SK-N-SH (cell line): ENCODE measurements at regions not wholly inside any gene's neighbourhood (a gene's known extent, or its start where the extent isn't known, plus 50 kb on each side); places are given as distances from the start of the nearest gene placed in this dataset.

ENCODE experiments used
- CTCF ChIA-PET: fragments of 300-600, 350-600 bp; formaldehyde crosslinking; extraction: SDS; loops from one replicate; lab custom pipeline; 2021; lab: Yijun Ruan, JAX
- POLR2A ChIA-PET: fragments of 350-600 bp; sonication (Branson Sonifier 250); formaldehyde crosslinking; extraction: SDS; loops from one replicate; lab custom pipeline; 2020; ENCODE audit warnings: antibody characterized with exemption, inconsistent platforms; lab: Yijun Ruan, JAX
- DNase-seq: peaks from one replicate; pipeline ENCODE4 v3.0.0; 2012
- H2AFZ ChIP-seq: fragments of 200-600 bp; sonication (generic); 2 replicates; pipeline ENCODE4 v1.8.1; 2016; ENCODE audit warnings: antibody characterized with exemption, mild to moderate bottlenecking, low read depth
- H3F3A ChIP-seq: fragments of 200-600 bp; sonication (generic); replicated peaks from 2 replicates; pipeline ENCODE3; 2016; ENCODE audit warnings: antibody characterized with exemption, mild to moderate bottlenecking; ENCODE audit not compliant: insufficient read depth
- H3K27ac ChIP-seq, 2 experiments: fragments of 200-500 bp in 1 of 2; fragments of 200-600 bp in 1 of 2; sonication (Bioruptor generic) in 1 of 2; sonication (generic), shearing (Covaris generic) in 1 of 2; 2 replicates each; pipeline versions ENCODE4 v1.5.1 to v1.6.1; 2014 to 2016; ENCODE audit warnings: low read depth in 2 of 2, inconsistent platforms in 1 of 2, low read length in 1 of 2, mild to moderate bottlenecking in 1 of 2, mixed read lengths in 1 of 2
- H3K27me3 ChIP-seq: fragments of 200-600 bp; sonication (generic), shearing (Covaris generic); 2 replicates; pipeline ENCODE4 v1.6.1; 2016; ENCODE audit warnings: mixed run types; ENCODE audit not compliant: insufficient read depth
- H3K36me3 ChIP-seq, 2 experiments: fragments of 200-500 bp in 1 of 2; fragments of 200-600 bp in 1 of 2; sonication (Bioruptor generic) in 1 of 2; sonication (generic) in 1 of 2; replicated peaks in 1 of 2; 2 replicates each; pipeline versions ENCODE3 to v1.5.1; 2014 to 2016; ENCODE audit warnings: low read length in 1 of 2, mild to moderate bottlenecking in 1 of 2; ENCODE audit not compliant: insufficient read depth in 2 of 2, control insufficient read depth in 1 of 2
- H3K4me1 ChIP-seq, 2 experiments: fragments of 200-500 bp in 1 of 2; fragments of 200-600 bp in 1 of 2; sonication (Bioruptor generic) in 1 of 2; sonication (generic), shearing (Covaris generic) in 1 of 2; 2 replicates each; pipeline versions ENCODE4 v1.5.1 to v1.6.1; 2014 to 2016; ENCODE audit warnings: low read depth in 1 of 2, low read length in 1 of 2, mixed run types in 1 of 2; ENCODE audit not compliant: insufficient read depth in 2 of 2, control insufficient read depth in 1 of 2
- H3K4me2 ChIP-seq: fragments of 200-600 bp; sonication (generic), shearing (Covaris generic); 2 replicates; pipeline ENCODE4 v1.6.1; 2017; ENCODE audit warnings: mixed run types
- H3K4me3 ChIP-seq, 2 experiments: fragments of 200-500 bp in 1 of 2; fragments of 200-600 bp in 1 of 2; sonication (Bioruptor generic) in 1 of 2; sonication (generic), shearing (Covaris generic) in 1 of 2; 2 replicates each; pipeline versions ENCODE4 v1.5.1 to v1.8.1; 2014 to 2016; ENCODE audit warnings: low read depth in 2 of 2, inconsistent platforms in 1 of 2, low read length in 1 of 2, mild to moderate bottlenecking in 1 of 2, mixed read lengths in 1 of 2, moderate library complexity in 1 of 2
- H3K79me2 ChIP-seq: fragments of 200-600 bp; sonication (generic); 2 replicates; pipeline ENCODE4 v1.8.1; 2017; ENCODE audit warnings: mild to moderate bottlenecking; ENCODE audit not compliant: insufficient read depth
- H3K9ac ChIP-seq: fragments of 200-600 bp; sonication (generic); 2 replicates; pipeline ENCODE4 v1.6.1; 2017; ENCODE audit warnings: mixed run types
- H3K9me2 ChIP-seq: fragments of 200-600 bp; sonication (generic); 2 replicates; pipeline ENCODE4 v1.6.1; 2017; ENCODE audit warnings: mixed run types
- H3K9me3 ChIP-seq: fragments of 200-600 bp; sonication (generic); 2 replicates; pipeline ENCODE4 v1.6.1; 2017; ENCODE audit warnings: mixed run types, mild to moderate bottlenecking, moderate library complexity
- H4K20me1 ChIP-seq: fragments of 200-600 bp; sonication (generic); 2 replicates; pipeline ENCODE4 v1.6.1; 2017; ENCODE audit warnings: mild to moderate bottlenecking, mixed run types; ENCODE audit not compliant: insufficient read depth
- ELF1 ChIP-seq: IDR thresholded peaks from 2 replicates; pipeline ENCODE4 v1.4.0; 2012
- EP300 ChIP-seq, 2 experiments: IDR thresholded peaks; 2 replicates each; pipeline versions ENCODE4 v1.4.0 to v1.6.1; 2012; ENCODE audit warnings: borderline replicate concordance in 1 of 2, low read depth in 1 of 2, low read length in 1 of 2
- FOSL2 ChIP-seq: IDR thresholded peaks from 2 replicates; pipeline ENCODE4 v1.4.0; 2012; ENCODE audit warnings: low read depth, mild to moderate bottlenecking, moderate library complexity, borderline replicate concordance
- FOXJ3 ChIP-seq: sonication (generic); formaldehyde crosslinking; IDR thresholded peaks from 2 replicates; pipeline ENCODE4 v1.5.1; 2020; ENCODE audit warnings: mild to moderate bottlenecking, missing genetic modification reagents
- FOXM1 ChIP-seq: IDR thresholded peaks from 2 replicates; pipeline ENCODE4 v1.4.0; 2012; ENCODE audit warnings: low read depth, mild to moderate bottlenecking
- JUND ChIP-seq: IDR thresholded peaks from 2 replicates; pipeline ENCODE4 v1.4.0; 2012
- NFIC ChIP-seq: IDR thresholded peaks from 2 replicates; pipeline ENCODE4 v1.4.0; 2012; ENCODE audit warnings: borderline replicate concordance
- RAD21 ChIP-seq: IDR thresholded peaks from 2 replicates; pipeline ENCODE4 v1.6.1; 2012; ENCODE audit warnings: mild to moderate bottlenecking, low read length
- RXRA ChIP-seq: IDR thresholded peaks from 2 replicates; pipeline ENCODE4 v1.4.0; 2012; ENCODE audit warnings: low read depth, mild to moderate bottlenecking, borderline replicate concordance
- SIN3A ChIP-seq: IDR thresholded peaks from 2 replicates; pipeline ENCODE4 v1.6.1; 2012; ENCODE audit warnings: low read depth, mild to moderate bottlenecking, low read length, moderate library complexity, borderline replicate concordance
- SMC3 ChIP-seq: IDR thresholded peaks from 2 replicates; pipeline ENCODE4 v1.6.1; 2012; ENCODE audit warnings: low read depth, low read length, improper control_type of control experiment
- TCF12 ChIP-seq: IDR thresholded peaks from 2 replicates; pipeline ENCODE4 v1.4.0; 2012
- WGBS: methylation state at CpG from one replicate; pipeline ENCODE4 v1.1.6; 2017; ENCODE audit warnings: low lambda C conversion rate; 5-methylcytosine and 5-hydroxymethylcytosine counted together
- TF ChIP-seq, protein P1 (sequence below): IDR thresholded peaks from 2 replicates; pipeline ENCODE4 v1.4.0; 2012; ENCODE audit warnings: low read depth, borderline replicate concordance
- TF ChIP-seq, protein P2 (sequence below): fragments of 200-600 bp; sonication (generic); IDR thresholded peaks from 2 replicates; pipeline ENCODE4 v1.6.1; 2017; ENCODE audit warnings: antibody characterized with exemption, mild to moderate bottlenecking, moderate library complexity

DNA sequence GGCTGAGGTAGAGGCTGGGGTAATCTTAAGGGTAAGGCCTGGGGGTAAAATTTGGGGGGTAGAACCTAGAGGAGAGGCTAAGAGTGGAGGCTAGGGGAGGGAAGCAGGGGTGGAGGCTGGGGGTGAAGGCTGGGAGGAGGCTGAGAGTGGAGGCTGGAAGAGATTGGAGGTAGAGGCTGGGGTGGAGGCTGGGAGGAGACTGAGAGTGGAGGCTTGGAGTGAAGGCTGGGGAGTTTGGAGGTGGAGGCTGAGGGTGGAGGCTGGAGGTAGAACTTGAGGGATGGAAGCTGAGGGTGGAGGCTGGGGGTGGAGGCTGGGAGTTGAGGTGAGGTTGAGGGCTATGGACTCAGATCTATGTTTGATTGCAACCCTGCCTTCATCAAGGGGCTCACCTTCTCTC, 333.6 kb downstream of the C16orf95 start:
- Histone ChIP-seq H3F3A (no peaks in the 10 kb centered on the region), H3K4me1 (no peaks in the 10 kb centered on the region; a peak in 1 of 4 replicates), H3K27ac (no peak overlapping the region), H3K4me2 (no peak overlapping the region), H2AFZ (no peak overlapping the region), H3K79me2 (no peaks in the 10 kb centered on the region), H3K9me2 (no peaks in the 10 kb centered on the region), H3K27me3 (peaks cover 25% of the 10 kb centered on the region; the same call in 1 of the 2 replicates), H4K20me1 (no peaks in the 10 kb centered on the region), H3K36me3 (no peaks in the 10 kb centered on the region), H3K9ac (no peak overlapping the region), H3K9me3 (no peaks in the 10 kb centered on the region), H3K4me3 (no peak overlapping the region)
- TF ChIP-seq RXRA (no peak), FOXJ3 (CRISPR knock-in tag) (no peak), SIN3A (no peak), JUND (no peak), FOSL2 (no peak)
- TF ChIP-seq, protein P1, sequence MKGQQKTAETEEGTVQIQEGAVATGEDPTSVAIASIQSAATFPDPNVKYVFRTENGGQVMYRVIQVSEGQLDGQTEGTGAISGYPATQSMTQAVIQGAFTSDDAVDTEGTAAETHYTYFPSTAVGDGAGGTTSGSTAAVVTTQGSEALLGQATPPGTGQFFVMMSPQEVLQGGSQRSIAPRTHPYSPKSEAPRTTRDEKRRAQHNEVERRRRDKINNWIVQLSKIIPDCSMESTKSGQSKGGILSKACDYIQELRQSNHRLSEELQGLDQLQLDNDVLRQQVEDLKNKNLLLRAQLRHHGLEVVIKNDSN: no peak
- DNase-seq: no peak
- CTCF ChIA-PET: no interaction called here
- POLR2A ChIA-PET: no interaction called here

DNA sequence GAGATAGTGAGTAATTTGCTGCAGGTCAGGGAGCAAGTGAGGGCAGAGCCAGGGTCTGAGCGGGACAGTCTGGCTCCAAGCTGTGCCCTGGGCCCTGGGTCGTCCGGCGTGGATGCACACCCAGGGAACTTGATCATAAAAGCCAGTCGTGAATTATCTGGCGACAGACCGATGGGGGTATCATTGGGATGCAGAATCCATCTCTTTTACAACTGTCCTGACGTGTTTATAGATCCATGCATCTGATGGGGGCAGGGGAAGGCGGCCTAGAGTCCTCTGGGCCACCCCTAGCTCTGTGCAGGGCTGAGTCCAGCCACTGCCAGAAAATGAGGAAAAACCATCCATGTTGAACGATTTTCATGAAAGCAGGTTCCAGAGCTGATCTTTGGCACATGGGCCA, 332.8 kb downstream of the C16orf95 start:
- no peak overlapping the region; the same call in 1 of the 2 replicates for H2AFZ ChIP-seq
- CTCF ChIA-PET: interaction anchor here (1.3 kb wide), 1 partner anchor 78 kb away, joined by 3 read pairs; no protein-coding TSS in a partner anchor
- DNase-seq: no peak

More for the DNA sequence above, 332.8 kb downstream of the C16orf95 start:
- H3K79me2 ChIP-seq: no peaks in the 10 kb centered on the region
- H3K9me3 ChIP-seq: no peaks in the 10 kb centered on the region
- H3K36me3 ChIP-seq: no peaks in the 10 kb centered on the region
- no peak overlapping the region for H3K4me2 ChIP-seq
- no peak overlapping the region for H3K9ac ChIP-seq
- no peak overlapping the region for H3K4me3 ChIP-seq
- no peak for TF ChIP-seq NFIC
- TF ChIP-seq TCF12: no peak
- TF ChIP-seq SMC3: no peak
- no peak for TF ChIP-seq RAD21
- TF ChIP-seq FOXM1: no peak
- TF ChIP-seq, protein P2, sequence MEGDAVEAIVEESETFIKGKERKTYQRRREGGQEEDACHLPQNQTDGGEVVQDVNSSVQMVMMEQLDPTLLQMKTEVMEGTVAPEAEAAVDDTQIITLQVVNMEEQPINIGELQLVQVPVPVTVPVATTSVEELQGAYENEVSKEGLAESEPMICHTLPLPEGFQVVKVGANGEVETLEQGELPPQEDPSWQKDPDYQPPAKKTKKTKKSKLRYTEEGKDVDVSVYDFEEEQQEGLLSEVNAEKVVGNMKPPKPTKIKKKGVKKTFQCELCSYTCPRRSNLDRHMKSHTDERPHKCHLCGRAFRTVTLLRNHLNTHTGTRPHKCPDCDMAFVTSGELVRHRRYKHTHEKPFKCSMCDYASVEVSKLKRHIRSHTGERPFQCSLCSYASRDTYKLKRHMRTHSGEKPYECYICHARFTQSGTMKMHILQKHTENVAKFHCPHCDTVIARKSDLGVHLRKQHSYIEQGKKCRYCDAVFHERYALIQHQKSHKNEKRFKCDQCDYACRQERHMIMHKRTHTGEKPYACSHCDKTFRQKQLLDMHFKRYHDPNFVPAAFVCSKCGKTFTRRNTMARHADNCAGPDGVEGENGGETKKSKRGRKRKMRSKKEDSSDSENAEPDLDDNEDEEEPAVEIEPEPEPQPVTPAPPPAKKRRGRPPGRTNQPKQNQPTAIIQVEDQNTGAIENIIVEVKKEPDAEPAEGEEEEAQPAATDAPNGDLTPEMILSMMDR: no peak
- no peak for TF ChIP-seq EP300 (IDR thresholded peaks at IDR 0.05; ENCODE audit: borderline replicate concordance in 1 of 2, low read depth in 1 of 2, low read length in 1 of 2)
- TF ChIP-seq ELF1: no peak
- TF ChIP-seq, protein P1: no peak
- TF ChIP-seq, all 33 proteins: peak for 0
- Histone ChIP-seq H3K9me2 (no peaks in the 10 kb centered on the region), H4K20me1 (no peaks in the 10 kb centered on the region), H3F3A (no peaks in the 10 kb centered on the region), H3K27me3 (peaks cover 22% of the 10 kb centered on the region; the same call in 1 of the 2 replicates), H3K4me1 (no peaks in the 10 kb centered on the region; a peak in 1 of 4 replicates), H3K27ac (no peak overlapping the region)
- 61% methylated on average over 9 of the region's 10 CpGs for WGBS
- POLR2A ChIA-PET: no interaction called here
